Activated naive CD8-positive, alpha-beta T cell treated with anti-CD3 and anti-CD28 coated beads for 36 hours (primary cell): ENCODE measurements at regions not wholly inside any gene's neighbourhood (a gene's known extent, or its start where the extent isn't known, plus 50 kb on each side); places are given as distances from the start of the nearest gene placed in this dataset.

Experiments
- DNase-seq: peaks from one replicate; pipeline ENCODE4 v3.0.0; 2021
- H3K27ac Mint-ChIP-seq: one replicate; pipeline ENCODE4 v1.8.0; 2022; ENCODE audit warnings: mild to moderate bottlenecking, moderate library complexity, mixed read lengths
- H3K27me3 Mint-ChIP-seq: one replicate; pipeline ENCODE4 v1.8.0; 2022; ENCODE audit warnings: mild to moderate bottlenecking, mixed read lengths
- H3K36me3 Mint-ChIP-seq: one replicate; pipeline ENCODE4 v1.8.0; 2021; ENCODE audit warnings: mild to moderate bottlenecking, mixed read lengths
- H3K4me1 Mint-ChIP-seq: one replicate; pipeline ENCODE4 v1.8.0; 2021; ENCODE audit warnings: mixed read lengths
- H3K4me3 Mint-ChIP-seq: one replicate; pipeline ENCODE4 v1.8.0; 2022; ENCODE audit warnings: mild to moderate bottlenecking, moderate library complexity, mixed read lengths
- H3K9me3 Mint-ChIP-seq: one replicate; pipeline ENCODE4 v1.8.0; 2022; ENCODE audit warnings: mixed read lengths

DNA sequence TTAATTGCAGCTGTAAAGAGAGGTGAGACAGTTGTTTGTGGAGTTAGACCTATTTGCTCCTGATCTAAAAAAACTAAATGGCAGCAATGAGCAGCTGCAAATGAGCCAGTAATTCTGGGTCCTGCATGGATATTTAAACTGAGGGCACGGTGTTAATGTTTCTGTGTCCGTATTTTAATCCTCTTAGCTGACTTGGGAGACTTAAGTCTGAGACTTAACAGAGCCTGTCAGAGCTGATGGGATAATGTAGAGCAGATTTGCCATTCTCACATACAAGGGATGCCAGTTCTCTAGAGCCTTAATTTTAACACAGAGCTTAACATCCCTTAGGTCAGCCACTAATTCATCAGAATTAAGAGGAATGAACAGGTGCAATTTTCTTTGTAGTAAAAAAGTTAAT is 178.6 kb upstream of the PDE3A start:
- Mint-ChIP-seq H3K27me3 (no peaks in the 10 kb centered on the region), H3K4me1 (no peaks in the 10 kb centered on the region), H3K36me3 (no peaks in the 10 kb centered on the region), H3K4me3 (no peak overlapping the region), H3K9me3 (no peaks in the 10 kb centered on the region), H3K27ac (no peak overlapping the region)
- DNase-seq, result no peak

DNA sequence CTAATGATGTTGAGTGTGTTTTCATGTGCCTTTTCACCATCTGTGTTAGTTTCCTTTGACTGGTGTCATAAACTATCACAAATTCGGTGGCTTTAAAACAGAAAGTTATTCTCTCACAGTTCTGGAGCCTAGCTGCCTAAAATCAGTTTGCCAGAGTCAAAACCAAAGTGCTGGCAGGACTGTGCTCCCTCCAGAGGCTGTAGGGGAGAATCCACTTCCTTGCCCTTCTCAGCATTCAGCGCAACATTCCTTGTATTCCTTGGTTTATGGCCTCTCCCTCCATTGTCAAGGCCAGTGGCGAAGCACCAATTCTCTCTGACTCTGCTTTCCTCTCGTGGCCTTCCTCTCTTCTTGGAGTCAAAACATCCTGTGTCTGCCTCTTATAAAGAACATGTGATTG is 174.2 kb upstream of the PDE3A start:
- no peaks in the 10 kb centered on the region for H3K9me3 Mint-ChIP-seq
- H3K27ac Mint-ChIP-seq, result no peak overlapping the region
- no peaks in the 10 kb centered on the region for H3K27me3 Mint-ChIP-seq
- H3K36me3 Mint-ChIP-seq, result no peaks in the 10 kb centered on the region
- H3K4me1 Mint-ChIP-seq, result no peaks in the 10 kb centered on the region
- no peak overlapping the region for H3K4me3 Mint-ChIP-seq
- DNase-seq, result no peak

DNA sequence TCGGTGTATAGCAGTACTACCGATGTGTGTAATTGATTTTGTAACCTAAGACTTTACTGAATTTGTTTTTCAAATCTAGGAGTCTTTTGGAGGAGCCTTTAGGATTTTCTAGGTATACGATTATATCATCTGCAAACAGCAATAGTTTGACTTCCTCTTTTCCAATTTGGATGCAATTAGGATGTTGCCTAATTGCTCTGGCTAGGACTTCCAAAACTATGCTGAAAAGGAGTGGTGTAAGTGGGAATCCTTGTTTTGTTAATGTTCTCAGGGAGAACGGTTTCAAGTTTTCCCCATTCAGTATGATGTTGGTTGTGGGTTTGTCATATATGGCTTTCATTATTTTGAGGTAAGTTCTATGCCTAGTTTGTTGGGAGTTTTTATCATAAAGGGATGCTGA is 171.6 kb upstream of the PDE3A start:
- Mint-ChIP-seq H3K36me3 (no peaks in the 10 kb centered on the region), H3K9me3 (no peaks in the 10 kb centered on the region), H3K27me3 (peaks cover 1% of the 10 kb centered on the region), H3K4me3 (no peak overlapping the region), H3K4me1 (no peaks in the 10 kb centered on the region), H3K27ac (no peak overlapping the region)
- no peak for DNase-seq

DNA sequence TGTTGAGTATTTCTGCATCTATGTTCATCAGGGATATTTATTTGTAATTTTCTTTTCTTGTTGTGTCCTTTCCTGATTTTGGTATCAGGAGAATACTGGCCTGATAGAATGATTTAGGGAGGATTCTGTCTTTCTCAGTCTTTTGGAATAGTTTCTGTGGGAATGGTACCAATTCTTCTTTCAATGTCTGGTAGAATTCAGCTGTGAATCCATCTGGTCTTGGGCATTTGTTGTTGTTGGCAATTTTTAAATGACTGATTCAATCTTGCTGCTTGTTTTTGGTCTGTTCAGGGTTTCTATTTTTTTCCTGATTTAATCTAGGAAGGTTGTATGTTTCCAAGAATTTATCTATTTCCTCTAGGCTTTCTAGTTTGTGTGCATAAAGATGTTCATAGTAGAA is 170.9 kb upstream of the PDE3A start:
- Mint-ChIP-seq H3K4me3 (no peak overlapping the region), H3K27me3 (peaks cover 4% of the 10 kb centered on the region), H3K36me3 (no peaks in the 10 kb centered on the region), H3K27ac (no peak overlapping the region), H3K4me1 (no peaks in the 10 kb centered on the region), H3K9me3 (no peaks in the 10 kb centered on the region)
- no peak for DNase-seq

DNA sequence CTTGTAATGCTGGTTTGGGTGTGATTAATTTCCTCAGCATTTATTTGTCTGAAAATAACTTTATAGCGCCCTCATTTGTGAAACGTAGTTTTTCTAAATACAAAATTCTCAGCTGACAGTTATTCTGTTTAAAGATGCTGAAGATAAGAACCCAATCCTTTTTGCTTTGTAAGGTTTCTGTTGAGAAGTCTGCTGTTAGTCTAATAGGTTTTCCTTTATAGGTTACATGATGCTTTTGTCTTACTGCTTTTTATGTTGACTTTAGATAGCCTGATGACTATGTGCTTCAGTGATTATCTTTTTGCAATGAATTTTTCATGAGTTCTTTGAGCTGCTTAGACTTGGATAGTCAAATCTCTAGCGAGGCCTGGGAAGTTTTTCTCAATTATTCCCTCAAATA is 168.6 kb upstream of the PDE3A start:
- H3K27me3 Mint-ChIP-seq, result peaks cover 4% of the 10 kb centered on the region
- no peaks in the 10 kb centered on the region for H3K36me3 Mint-ChIP-seq
- DNase-seq, result no peak
- H3K4me1 Mint-ChIP-seq, result no peaks in the 10 kb centered on the region
- no peak overlapping the region for H3K4me3 Mint-ChIP-seq
- no peaks in the 10 kb centered on the region for H3K9me3 Mint-ChIP-seq
- no peak overlapping the region for H3K27ac Mint-ChIP-seq

DNA sequence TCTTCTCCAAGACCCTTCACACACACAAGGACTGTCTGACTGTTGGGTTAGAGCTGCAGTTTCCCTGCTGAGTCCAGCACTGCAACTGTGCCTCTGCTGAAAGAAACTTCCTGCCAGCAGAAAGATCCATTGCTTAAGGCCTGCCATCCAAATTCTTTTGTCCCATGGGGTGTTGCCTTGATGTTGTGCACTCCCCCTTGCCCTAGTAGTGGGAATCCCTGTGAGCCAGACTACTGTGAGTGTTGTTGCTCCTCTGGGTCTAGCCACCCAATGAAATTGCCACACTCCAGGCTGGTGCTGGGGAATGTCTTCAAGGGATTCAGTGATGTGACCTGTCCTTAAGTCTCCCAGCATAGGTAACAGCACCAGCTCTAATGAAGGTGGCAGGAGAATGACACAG is 166.6 kb upstream of the PDE3A start:
- Mint-ChIP-seq H3K36me3 (no peaks in the 10 kb centered on the region), H3K9me3 (no peaks in the 10 kb centered on the region), H3K27me3 (peaks cover 4% of the 10 kb centered on the region), H3K27ac (no peak overlapping the region), H3K4me3 (no peak overlapping the region), H3K4me1 (no peaks in the 10 kb centered on the region)
- no peak for DNase-seq

DNA sequence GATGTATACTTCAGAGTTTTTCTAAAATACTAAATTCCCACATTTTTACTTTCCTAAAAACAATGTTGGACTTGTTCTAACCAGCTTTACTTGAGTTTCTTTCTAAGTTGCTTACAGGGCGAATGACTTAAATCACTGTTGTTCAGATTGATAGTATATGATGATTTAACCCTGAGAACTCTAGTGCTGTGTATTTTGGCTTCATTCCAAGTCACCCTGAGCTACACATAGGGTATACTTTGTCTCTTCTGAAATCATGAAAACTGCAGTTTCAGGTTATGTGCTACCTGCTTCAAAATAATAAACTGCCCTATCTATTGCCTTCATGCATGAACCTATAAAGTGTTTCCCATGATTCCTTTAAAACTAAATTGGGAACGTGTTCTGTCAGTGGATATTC is 162.5 kb upstream of the PDE3A start:
- no peak for DNase-seq
- Mint-ChIP-seq H3K9me3 (no peaks in the 10 kb centered on the region), H3K4me1 (no peaks in the 10 kb centered on the region), H3K27ac (no peak overlapping the region), H3K4me3 (no peak overlapping the region), H3K36me3 (no peaks in the 10 kb centered on the region), H3K27me3 (peaks cover 4% of the 10 kb centered on the region)

DNA sequence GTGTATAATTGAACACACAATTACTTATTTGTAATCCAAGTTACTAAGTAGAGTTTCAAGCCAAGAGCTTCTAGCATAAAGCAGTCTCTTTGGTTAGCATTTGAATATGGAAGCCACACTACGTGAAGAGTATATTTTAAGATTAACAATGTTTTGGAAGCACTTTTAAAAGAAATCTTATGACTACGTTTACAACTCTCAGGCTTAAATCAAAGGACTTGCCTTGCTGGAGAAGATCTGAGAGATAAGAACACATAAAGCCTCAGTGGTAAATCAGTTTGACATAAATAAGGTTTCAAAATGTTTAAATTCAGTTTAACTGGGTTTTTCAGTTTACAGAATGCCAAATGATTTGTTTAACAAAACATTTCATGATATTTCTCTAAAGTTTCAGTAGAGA is 161.9 kb upstream of the PDE3A start:
- H3K4me3 Mint-ChIP-seq, result no peak overlapping the region
- H3K4me1 Mint-ChIP-seq, result no peaks in the 10 kb centered on the region
- DNase-seq, result no peak
- no peak overlapping the region for H3K27ac Mint-ChIP-seq
- peaks cover 4% of the 10 kb centered on the region for H3K27me3 Mint-ChIP-seq
- H3K36me3 Mint-ChIP-seq, result no peaks in the 10 kb centered on the region
- no peaks in the 10 kb centered on the region for H3K9me3 Mint-ChIP-seq

DNA sequence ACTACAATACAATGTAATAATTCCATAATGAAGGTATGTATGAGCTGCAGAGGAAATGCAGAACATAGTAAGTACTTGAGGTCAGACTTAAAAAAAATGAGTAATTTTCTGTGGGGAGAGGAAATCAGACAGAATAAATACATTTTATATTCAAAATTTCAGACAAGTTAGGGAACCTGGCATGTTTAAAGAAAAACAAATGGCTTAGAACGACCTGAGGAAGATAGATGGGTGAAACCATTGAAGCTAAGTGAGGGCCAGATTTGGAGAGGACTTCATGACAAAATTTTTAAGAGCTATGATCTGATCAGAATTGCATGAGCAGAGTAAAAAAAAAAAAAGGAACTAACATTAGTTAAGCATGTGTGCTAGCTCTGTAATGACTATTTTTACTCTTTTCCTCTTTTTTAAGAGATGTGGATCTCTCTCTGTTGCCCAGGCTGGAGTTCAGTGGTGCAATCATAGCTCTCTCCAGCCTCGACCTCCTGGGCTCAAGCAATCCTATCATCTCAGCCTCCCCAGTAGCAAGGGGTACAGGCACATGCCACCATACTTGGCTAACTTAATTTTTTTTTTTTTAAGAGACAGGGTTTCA is 157.6 kb upstream of the PDE3A start:
- Mint-ChIP-seq H3K4me3 (no peak overlapping the region), H3K9me3 (no peaks in the 10 kb centered on the region), H3K36me3 (no peaks in the 10 kb centered on the region), H3K27me3 (no peaks in the 10 kb centered on the region), H3K27ac (no peak overlapping the region), H3K4me1 (no peaks in the 10 kb centered on the region)
- DNase-seq, result no peak

DNA sequence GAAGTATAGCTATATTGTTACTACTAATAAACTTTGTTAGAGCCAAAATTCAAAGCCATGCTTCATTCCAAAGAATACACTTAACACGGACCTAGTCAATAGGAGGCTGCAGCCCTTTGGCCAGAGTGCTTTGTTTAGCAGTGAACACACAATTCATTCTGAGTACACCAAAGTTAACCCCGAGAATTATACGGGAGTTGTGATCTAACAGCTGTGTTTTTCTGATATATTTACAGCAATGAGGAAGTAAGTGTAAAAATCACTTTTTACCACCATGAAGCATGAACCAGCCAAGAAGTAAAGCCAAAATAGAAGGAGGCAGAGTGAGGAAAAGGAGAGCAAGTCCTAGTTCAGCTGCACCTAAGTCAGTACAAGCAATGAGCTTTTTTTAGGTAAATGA is 156.8 kb upstream of the PDE3A start:
- Mint-ChIP-seq H3K27me3 (no peaks in the 10 kb centered on the region), H3K27ac (no peak overlapping the region), H3K4me1 (no peaks in the 10 kb centered on the region), H3K36me3 (no peaks in the 10 kb centered on the region), H3K4me3 (no peak overlapping the region), H3K9me3 (no peaks in the 10 kb centered on the region)
- DNase-seq, result no peak

DNA sequence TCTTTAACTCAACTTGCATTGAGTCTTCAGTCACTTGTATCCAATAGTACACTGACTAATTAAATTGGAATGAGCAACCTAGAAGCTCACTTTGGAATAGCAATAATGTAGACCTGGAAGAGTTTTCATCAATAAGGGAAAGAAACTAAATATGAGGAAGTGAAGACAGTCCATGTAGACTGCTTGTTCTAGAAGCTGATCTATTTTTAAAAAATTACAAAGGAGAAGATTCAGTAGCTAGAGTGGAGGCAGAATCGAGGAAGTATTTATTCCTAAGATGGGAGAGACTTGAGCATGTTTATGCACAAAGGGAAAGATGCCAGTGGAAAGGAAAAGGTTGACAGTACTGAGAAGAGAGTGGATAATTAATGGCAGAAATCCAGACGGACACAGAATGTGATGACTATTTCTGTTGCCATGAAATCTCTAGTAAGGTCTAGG is 156.3 kb upstream of the PDE3A start:
- H3K4me3 Mint-ChIP-seq, result no peak overlapping the region
- H3K4me1 Mint-ChIP-seq, result no peaks in the 10 kb centered on the region
- no peaks in the 10 kb centered on the region for H3K36me3 Mint-ChIP-seq
- no peak overlapping the region for H3K27ac Mint-ChIP-seq
- H3K9me3 Mint-ChIP-seq, result no peaks in the 10 kb centered on the region
- no peaks in the 10 kb centered on the region for H3K27me3 Mint-ChIP-seq
- DNase-seq, result no peak

DNA sequence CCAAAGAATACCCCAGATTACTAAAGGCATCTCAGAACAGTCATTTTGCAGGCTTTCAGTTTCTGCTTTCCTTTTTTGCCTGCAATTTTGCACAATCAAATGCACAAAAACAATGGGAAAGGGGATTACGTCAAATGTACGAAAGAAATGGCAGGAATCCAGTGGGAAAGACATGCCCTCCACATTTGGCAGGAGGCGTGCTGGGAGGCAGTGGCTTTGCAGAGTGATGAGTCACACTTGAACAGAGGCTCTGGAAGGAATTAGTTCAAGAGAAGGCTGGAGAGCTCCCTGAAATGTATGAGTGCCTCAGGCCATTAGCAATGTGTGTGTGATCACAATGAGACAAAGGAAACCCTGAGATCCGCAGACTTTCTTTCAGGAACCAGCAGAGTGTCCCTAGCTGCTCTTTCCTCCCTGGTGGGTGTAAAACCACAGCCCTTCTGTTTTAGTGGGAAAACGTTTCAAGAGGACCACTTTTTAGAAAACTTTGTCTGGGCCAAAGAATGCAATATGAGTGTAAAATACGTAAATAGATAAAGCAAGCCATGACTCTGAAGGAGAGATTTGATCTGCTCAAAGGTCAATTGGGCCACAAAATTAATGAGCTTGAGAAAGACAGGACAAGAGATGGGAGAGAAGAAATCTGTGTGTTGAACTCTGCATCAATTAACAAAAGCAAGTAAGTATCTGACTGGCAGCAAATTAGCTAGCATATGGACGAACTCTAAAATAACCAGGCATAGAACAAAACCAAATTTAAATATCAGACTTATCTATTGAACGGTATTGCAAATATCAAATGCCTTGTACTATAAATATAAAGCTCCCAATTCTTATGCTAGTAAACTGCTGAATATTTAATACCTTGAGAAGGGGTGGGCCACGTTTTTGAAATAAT is 155.4 kb upstream of the PDE3A start:
- H3K27ac Mint-ChIP-seq, result no peak overlapping the region
- no peaks in the 10 kb centered on the region for H3K36me3 Mint-ChIP-seq
- no peak for DNase-seq
- H3K4me1 Mint-ChIP-seq, result no peaks in the 10 kb centered on the region
- no peaks in the 10 kb centered on the region for H3K27me3 Mint-ChIP-seq
- no peak overlapping the region for H3K4me3 Mint-ChIP-seq
- no peaks in the 10 kb centered on the region for H3K9me3 Mint-ChIP-seq

DNA sequence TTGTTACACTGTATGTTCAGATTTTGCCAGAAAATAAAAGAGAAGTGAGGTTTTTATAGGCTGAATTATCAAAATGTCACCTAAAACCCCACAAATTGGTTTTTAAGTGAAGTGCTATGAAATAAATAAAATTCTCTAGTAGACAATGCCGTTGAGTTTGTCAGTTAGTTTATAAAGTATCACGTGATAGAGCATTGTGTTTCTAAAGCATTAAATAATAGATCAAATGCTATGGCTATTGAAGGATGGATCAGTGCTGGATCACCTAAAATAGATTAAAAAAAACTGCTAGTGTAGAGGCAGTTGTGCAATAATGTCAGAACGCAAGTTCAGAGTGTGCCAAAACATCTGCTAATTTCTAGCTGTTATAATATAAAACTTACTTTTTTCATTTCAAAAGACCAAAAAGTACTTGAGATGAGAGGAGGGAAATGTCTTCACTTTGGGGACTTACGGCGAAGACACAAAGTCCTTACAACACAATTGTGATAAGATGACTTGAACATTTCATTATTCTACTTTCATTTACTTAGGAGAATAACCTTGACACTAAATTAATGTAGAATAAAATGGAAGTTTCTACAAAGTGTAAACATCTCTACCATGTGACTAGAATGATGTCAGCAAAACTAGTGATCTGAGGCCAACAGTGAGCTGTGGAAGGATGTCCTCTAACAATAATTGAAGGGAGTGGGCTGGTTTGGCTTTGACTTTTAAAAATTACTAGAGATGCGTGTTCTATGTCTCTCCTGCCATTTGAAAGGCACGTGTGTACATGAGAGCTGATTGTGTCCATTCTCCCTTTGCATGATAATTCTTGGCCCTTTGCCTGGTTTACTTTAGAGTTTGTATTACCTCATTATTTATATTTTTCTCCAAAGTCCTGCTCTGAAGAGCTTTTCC is 154.4 kb upstream of the PDE3A start:
- no peak overlapping the region for H3K4me3 Mint-ChIP-seq
- H3K27me3 Mint-ChIP-seq, result no peaks in the 10 kb centered on the region
- H3K27ac Mint-ChIP-seq, result no peak overlapping the region
- no peaks in the 10 kb centered on the region for H3K36me3 Mint-ChIP-seq
- no peaks in the 10 kb centered on the region for H3K4me1 Mint-ChIP-seq
- no peak for DNase-seq
- no peaks in the 10 kb centered on the region for H3K9me3 Mint-ChIP-seq

DNA sequence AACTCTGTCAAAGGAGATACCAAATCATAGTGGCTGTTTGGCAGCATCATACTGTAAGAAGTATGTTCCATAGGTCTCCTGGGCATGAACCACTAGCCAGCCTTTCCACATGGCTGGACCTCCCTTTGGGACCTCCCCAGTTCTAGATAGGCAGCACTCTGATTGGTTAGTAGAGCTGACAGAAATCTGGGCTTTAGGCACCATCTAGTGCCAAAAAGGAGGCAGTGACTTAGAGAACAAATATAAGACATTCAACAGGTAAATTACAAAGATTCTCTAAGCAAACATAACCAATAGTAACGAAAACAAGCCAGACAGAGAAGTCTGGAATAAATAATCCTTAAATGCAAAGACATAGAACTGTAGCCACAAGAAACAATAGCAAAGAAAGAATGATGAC is 148.0 kb upstream of the PDE3A start:
- H3K4me1 Mint-ChIP-seq, result no peaks in the 10 kb centered on the region
- H3K4me3 Mint-ChIP-seq, result no peak overlapping the region
- no peak for DNase-seq
- H3K36me3 Mint-ChIP-seq, result no peaks in the 10 kb centered on the region
- no peaks in the 10 kb centered on the region for H3K27me3 Mint-ChIP-seq
- H3K27ac Mint-ChIP-seq, result no peak overlapping the region
- H3K9me3 Mint-ChIP-seq, result peaks cover 1% of the 10 kb centered on the region

DNA sequence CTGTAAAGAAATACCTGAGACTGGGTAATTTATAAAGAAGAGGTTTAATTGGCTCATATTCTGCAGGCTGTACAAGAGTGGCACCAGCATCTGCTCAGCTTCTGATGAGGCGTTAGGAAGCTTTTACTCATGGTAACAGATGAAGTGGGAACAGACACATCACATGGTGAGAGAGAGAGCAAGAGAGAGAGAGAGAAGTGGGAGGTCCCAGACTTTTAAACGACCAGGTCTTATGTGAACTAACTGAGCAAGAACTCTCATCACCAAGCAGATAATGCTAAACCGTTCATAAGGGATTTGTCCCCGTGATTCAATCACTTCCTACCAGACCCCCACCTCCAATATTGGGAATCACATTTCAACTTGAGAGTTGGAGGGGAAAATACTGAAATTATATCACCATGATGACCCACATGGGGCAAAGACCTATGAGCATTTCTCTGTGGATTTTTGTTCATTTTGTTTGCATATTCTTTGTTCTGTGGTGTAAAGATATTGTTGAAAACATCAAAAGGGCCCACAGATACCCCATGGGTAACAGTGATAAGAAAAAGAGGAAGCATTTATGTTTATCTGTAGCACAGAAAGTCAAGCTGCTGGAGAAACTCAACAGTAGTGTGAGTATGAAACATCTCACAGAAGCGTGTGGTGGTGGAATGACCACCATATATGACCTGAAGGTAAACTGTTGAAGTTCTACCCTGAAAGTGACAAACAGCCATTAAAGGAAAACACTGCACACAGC is 135.2 kb upstream of the PDE3A start:
- H3K4me1 Mint-ChIP-seq, result no peaks in the 10 kb centered on the region
- no peak overlapping the region for H3K4me3 Mint-ChIP-seq
- H3K36me3 Mint-ChIP-seq, result no peaks in the 10 kb centered on the region
- H3K27me3 Mint-ChIP-seq, result no peaks in the 10 kb centered on the region
- DNase-seq, result no peak
- H3K9me3 Mint-ChIP-seq, result peaks cover 9% of the 10 kb centered on the region
- H3K27ac Mint-ChIP-seq, result no peak overlapping the region
